ENCODE measurements at regions not wholly inside any gene's neighbourhood (a gene's known extent, or its start where the extent isn't known, plus 50 kb on each side); places are given as distances from the start of the nearest gene placed in this dataset.

GRCh38 chr5:39513236-39513635, 88.5 kb upstream of the DAB2 start:
- no peaks in the 10 kb centered on the region for H3K79me2 ChIP-seq (ENCODE audit: low read length)
- TF ChIP-seq, protein P1, sequence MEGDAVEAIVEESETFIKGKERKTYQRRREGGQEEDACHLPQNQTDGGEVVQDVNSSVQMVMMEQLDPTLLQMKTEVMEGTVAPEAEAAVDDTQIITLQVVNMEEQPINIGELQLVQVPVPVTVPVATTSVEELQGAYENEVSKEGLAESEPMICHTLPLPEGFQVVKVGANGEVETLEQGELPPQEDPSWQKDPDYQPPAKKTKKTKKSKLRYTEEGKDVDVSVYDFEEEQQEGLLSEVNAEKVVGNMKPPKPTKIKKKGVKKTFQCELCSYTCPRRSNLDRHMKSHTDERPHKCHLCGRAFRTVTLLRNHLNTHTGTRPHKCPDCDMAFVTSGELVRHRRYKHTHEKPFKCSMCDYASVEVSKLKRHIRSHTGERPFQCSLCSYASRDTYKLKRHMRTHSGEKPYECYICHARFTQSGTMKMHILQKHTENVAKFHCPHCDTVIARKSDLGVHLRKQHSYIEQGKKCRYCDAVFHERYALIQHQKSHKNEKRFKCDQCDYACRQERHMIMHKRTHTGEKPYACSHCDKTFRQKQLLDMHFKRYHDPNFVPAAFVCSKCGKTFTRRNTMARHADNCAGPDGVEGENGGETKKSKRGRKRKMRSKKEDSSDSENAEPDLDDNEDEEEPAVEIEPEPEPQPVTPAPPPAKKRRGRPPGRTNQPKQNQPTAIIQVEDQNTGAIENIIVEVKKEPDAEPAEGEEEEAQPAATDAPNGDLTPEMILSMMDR (IDR thresholded peaks at IDR 0.05; ENCODE audit: low read depth, low read length) = no peak
- TF ChIP-seq EZH2phosphoT487 (IDR thresholded peaks at IDR 0.05; ENCODE audit: low read depth) = no peak
- no peaks in the 10 kb centered on the region for H4K20me1 ChIP-seq (ENCODE audit: insufficient read depth, low read length)
- no peaks in the 10 kb centered on the region for H3K27me3 ChIP-seq (ENCODE audit: low read depth, low read length)
- H3K36me3 ChIP-seq (replicated peaks; ENCODE audit: low read depth, low read length) = no peaks in the 10 kb centered on the region
- H3K4me1 ChIP-seq (ENCODE audit: low read length) = peaks cover 9% of the 10 kb centered on the region
- no peak overlapping the region for H3K27ac ChIP-seq (ENCODE audit: low read length)
- H3K4me3 ChIP-seq (ENCODE audit: low read length) = no peak overlapping the region
- no peak overlapping the region for H3K4me2 ChIP-seq (ENCODE audit: low read length)
- H3K9ac ChIP-seq (ENCODE audit: low read length) = no peak overlapping the region
- H2AFZ ChIP-seq (ENCODE audit: low read depth, low read length) = no peak overlapping the region
- H3K9me3 ChIP-seq (ENCODE audit: insufficient read depth, low read length) = no peaks in the 10 kb centered on the region

GRCh38 chr5:39506211-39506610, 81.4 kb upstream of the DAB2 start:
- no peak overlapping the region for H3K4me3 ChIP-seq (ENCODE audit: low read length)
- no peaks in the 10 kb centered on the region for H4K20me1 ChIP-seq (ENCODE audit: insufficient read depth, low read length)
- no peaks in the 10 kb centered on the region for H3K9me3 ChIP-seq (ENCODE audit: insufficient read depth, low read length)
- H3K79me2 ChIP-seq (ENCODE audit: low read length) = no peaks in the 10 kb centered on the region
- TF ChIP-seq, protein P1 (IDR thresholded peaks at IDR 0.05; ENCODE audit: low read depth, low read length) = no peak
- no peak for TF ChIP-seq EZH2phosphoT487 (IDR thresholded peaks at IDR 0.05; ENCODE audit: low read depth)
- H3K27ac ChIP-seq (ENCODE audit: low read length) = no peak overlapping the region
- H3K4me2 ChIP-seq (ENCODE audit: low read length) = no peak overlapping the region
- H3K36me3 ChIP-seq (replicated peaks; ENCODE audit: low read depth, low read length) = no peaks in the 10 kb centered on the region
- H3K9ac ChIP-seq (ENCODE audit: low read length) = no peak overlapping the region
- no peak overlapping the region for H2AFZ ChIP-seq (ENCODE audit: low read depth, low read length)
- peaks cover 14% of the 10 kb centered on the region for H3K4me1 ChIP-seq (ENCODE audit: low read length)
- no peaks in the 10 kb centered on the region for H3K27me3 ChIP-seq (ENCODE audit: low read depth, low read length)

DNA sequence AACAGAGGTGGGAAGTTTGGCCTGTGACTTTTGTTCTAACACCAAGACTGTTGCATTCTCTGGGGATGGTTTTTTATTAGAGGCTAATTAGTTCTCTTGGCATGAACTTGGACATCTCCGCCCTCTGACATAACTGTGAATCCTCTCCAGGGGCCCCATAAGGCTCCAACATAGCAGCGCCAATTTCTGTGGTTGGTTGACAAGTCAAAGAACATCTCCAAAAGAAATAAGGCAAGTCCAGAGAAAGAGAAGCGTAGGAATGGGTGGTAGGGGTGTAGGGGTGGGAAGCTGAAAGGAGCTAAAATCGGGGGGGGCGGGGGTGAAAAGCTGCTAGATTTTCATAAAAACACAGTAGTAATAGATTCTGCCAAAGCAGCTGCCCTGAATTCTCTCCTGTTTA, 81.0 kb upstream of the DAB2 start:
- no peaks in the 10 kb centered on the region for H4K20me1 ChIP-seq (ENCODE audit: insufficient read depth, low read length)

DNA sequence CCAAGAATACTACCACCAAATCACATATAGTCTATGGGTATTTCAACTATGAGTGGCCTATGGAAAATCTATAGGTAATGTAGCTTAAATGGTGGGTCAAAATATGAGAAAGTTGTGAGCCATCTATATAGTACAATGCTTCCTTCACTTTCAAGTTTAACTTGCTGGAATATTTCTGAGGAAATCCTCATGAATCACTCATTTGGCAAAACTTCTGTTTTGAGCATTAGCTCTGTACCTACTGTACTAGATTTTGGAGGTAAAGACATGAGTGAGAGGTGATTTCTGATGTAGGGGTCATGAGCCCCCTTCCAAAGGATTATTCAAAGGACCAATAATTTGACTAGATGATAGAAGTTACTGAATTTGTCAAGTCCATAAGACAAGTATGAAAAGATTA, 80.6 kb upstream of the DAB2 start:
- Histone ChIP-seq H3K79me2 (ENCODE audit: low read length) (no peaks in the 10 kb centered on the region), H3K4me3 (ENCODE audit: low read length) (no peak overlapping the region), H3K9me3 (ENCODE audit: insufficient read depth, low read length) (no peaks in the 10 kb centered on the region), H3K27ac (ENCODE audit: low read length) (no peak overlapping the region), H3K9ac (ENCODE audit: low read length) (no peak overlapping the region), H4K20me1 (ENCODE audit: insufficient read depth, low read length) (no peaks in the 10 kb centered on the region), H3K27me3 (ENCODE audit: low read depth, low read length) (no peaks in the 10 kb centered on the region), H3K4me2 (ENCODE audit: low read length) (no peak overlapping the region), H3K36me3 (replicated peaks; ENCODE audit: low read depth, low read length) (no peaks in the 10 kb centered on the region), H3K4me1 (ENCODE audit: low read length) (peaks cover 14% of the 10 kb centered on the region), H2AFZ (ENCODE audit: low read depth, low read length) (no peak overlapping the region)
- TF ChIP-seq, protein P1 (IDR thresholded peaks at IDR 0.05; ENCODE audit: low read depth, low read length) = no peak
- no peak for TF ChIP-seq EZH2phosphoT487 (IDR thresholded peaks at IDR 0.05; ENCODE audit: low read depth)

More for the DNA sequence above, 81.0 kb upstream of the DAB2 start:
- Histone ChIP-seq H3K27ac (ENCODE audit: low read length) (no peak overlapping the region), H3K9me3 (ENCODE audit: insufficient read depth, low read length) (no peaks in the 10 kb centered on the region), H2AFZ (ENCODE audit: low read depth, low read length) (no peak overlapping the region), H3K4me3 (ENCODE audit: low read length) (no peak overlapping the region), H3K4me1 (ENCODE audit: low read length) (peaks cover 14% of the 10 kb centered on the region), H3K36me3 (replicated peaks; ENCODE audit: low read depth, low read length) (no peaks in the 10 kb centered on the region), H3K79me2 (ENCODE audit: low read length) (no peaks in the 10 kb centered on the region), H3K4me2 (ENCODE audit: low read length) (no peak overlapping the region), H3K9ac (ENCODE audit: low read length) (no peak overlapping the region), H3K27me3 (ENCODE audit: low read depth, low read length) (no peaks in the 10 kb centered on the region)
- TF ChIP-seq EZH2phosphoT487 (IDR thresholded peaks at IDR 0.05; ENCODE audit: low read depth) = no peak
- TF ChIP-seq, protein P1 (IDR thresholded peaks at IDR 0.05; ENCODE audit: low read depth, low read length) = no peak

All from OCI-LY3 (cell line).